Astrocyte of the spinal cord (primary cell): ENCODE measurements at regions not wholly inside any gene's neighbourhood (a gene's known extent, or its start where the extent isn't known, plus 50 kb on each side); places are given as distances from the start of the nearest gene placed in this dataset.

Experiments used
- DNase-seq: peaks from one replicate; pipeline ENCODE4 v3.0.0; 2011; ENCODE audit warnings: low read depth, low spot score
- H3K4me3 ChIP-seq: 2 replicates; pipeline ENCODE4 v1.5.1; 2011; ENCODE audit warnings: low read depth, mild to moderate bottlenecking, low read length, moderate library complexity
- in situ Hi-C: cut with HindIII; loops from 2 replicates; pipeline ENCODE4 v1.10.0; 2017; ENCODE audit warnings: low sequenced_read_pairs
- TF ChIP-seq, protein P1 (sequence below): IDR thresholded peaks from 2 replicates; pipeline ENCODE4 v1.5.1; 2012; ENCODE audit warnings: low read depth, mild to moderate bottlenecking, low read length, inconsistent platforms

DNA sequence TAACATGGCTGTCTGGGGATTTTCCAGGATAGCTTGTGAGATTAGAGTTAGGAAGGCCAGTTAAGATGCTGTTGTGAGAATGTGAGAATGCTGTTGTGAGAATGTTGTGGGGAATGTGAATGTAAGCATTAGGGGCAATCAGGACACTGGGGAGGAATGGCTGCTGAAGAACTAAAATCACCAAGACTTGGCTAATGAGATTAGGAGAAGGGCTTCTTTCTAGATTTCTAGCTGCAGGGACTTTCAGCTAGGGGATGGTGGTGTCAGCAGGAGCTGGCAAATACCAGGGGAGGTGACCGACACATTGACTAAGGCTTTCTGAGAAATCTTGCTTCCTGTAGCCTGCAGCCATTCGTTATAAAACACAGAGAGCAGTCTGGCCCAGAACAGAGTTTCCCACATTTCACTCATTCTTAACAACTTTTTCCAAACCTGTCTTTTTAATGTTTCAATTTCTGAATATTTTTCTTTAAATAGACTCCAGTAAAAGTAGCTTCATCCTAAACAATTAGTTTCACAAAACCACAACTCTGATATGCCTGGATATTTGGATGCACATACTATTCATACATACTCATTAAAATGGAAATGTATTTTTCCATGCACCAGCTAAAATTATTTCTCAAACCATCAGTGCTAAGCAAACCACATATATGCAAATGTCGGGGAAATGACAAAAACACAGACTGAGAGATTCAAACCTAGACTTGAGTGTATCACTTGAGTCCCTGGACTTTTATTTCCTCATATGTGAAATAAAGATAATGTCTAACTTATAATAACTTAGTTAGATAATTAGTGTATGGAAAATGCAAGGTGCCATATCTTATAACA lies 89.3 kb upstream of the TNC start:
- in situ Hi-C loops = no loop called here
- no peak for DNase-seq
- TF ChIP-seq, protein P1, sequence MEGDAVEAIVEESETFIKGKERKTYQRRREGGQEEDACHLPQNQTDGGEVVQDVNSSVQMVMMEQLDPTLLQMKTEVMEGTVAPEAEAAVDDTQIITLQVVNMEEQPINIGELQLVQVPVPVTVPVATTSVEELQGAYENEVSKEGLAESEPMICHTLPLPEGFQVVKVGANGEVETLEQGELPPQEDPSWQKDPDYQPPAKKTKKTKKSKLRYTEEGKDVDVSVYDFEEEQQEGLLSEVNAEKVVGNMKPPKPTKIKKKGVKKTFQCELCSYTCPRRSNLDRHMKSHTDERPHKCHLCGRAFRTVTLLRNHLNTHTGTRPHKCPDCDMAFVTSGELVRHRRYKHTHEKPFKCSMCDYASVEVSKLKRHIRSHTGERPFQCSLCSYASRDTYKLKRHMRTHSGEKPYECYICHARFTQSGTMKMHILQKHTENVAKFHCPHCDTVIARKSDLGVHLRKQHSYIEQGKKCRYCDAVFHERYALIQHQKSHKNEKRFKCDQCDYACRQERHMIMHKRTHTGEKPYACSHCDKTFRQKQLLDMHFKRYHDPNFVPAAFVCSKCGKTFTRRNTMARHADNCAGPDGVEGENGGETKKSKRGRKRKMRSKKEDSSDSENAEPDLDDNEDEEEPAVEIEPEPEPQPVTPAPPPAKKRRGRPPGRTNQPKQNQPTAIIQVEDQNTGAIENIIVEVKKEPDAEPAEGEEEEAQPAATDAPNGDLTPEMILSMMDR = no peak
- no peak overlapping the region for H3K4me3 ChIP-seq

DNA sequence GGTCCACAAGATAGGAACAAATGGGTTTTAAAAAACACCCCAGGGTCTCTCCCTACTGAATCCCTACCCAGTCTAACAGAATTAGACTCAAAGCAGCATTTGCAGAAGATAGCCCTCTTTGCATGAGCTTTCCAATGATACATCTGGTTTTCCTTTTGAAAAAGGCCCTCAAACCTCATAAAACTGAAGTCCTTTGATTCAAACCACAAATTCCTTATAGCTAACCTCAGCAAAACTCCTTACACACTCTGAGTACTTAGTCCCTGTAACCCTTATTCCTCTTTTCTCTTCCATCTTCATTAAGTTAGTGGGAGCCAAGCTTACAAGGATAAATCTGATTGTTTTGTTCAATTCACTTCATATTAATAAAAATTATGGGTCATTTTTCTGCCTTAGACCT lies 90.5 kb upstream of the TNC start:
- DNase-seq = peak; percentile 81
- in situ Hi-C loops = no loop called here
- TF ChIP-seq, protein P1 = no peak
- no peak overlapping the region for H3K4me3 ChIP-seq

DNA sequence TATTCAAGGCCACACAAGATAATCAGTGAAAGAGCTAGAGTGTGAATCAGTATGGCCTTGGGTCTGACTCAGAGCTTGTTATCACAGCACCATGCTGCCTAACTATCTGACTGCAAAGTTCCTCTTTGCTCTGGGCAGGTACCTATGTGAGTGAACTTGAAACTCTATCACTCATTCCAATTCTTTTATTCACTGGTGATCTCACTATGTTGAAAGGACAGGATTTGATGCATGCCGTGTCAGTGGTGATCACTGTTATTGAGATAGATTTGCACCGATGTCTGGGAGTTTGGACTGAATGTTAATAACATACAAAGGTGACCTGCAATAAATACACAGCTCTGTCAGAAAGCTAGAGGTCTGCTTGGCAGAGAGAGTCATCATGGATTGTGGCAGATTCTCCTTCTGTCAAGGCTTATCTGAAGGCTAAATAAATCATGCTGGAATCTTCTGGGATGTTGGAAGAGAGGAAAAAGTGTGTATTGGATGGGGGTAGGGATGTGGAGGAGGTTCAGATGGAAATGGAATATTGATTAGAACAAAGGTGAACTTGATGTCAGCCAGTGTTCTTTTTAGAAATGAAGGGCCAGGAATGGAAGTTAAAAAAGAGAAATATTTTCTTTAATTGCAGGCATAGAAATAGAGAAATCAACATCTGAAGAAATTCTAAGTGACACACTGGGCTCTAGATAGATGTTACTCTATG lies 91.8 kb upstream of the TNC start:
- H3K4me3 ChIP-seq = no peak overlapping the region
- TF ChIP-seq, protein P1 = no peak
- in situ Hi-C loops = no loop called here
- DNase-seq = peak; percentile 36

DNA sequence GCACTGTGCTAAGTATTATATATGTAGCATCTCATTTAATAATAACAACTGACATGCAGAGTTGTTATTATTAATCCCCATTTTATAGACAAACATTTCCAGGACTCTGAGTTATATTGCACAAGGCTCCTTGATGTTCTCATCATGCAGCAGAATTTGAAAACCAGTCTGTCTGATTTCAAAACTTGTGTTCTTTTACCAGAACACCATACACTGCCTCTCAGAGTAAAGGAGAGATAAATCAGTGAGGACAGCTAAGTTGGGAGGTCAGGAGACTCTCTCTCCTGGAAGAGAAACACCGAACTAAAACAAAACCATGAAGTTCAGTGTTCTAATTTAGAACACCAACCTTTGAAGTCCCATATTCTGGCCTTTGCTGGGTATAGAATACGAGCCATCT lies 92.7 kb upstream of the TNC start:
- no peak overlapping the region for H3K4me3 ChIP-seq
- no peak for DNase-seq
- in situ Hi-C loops = no loop called here
- TF ChIP-seq, protein P1 = no peak

DNA sequence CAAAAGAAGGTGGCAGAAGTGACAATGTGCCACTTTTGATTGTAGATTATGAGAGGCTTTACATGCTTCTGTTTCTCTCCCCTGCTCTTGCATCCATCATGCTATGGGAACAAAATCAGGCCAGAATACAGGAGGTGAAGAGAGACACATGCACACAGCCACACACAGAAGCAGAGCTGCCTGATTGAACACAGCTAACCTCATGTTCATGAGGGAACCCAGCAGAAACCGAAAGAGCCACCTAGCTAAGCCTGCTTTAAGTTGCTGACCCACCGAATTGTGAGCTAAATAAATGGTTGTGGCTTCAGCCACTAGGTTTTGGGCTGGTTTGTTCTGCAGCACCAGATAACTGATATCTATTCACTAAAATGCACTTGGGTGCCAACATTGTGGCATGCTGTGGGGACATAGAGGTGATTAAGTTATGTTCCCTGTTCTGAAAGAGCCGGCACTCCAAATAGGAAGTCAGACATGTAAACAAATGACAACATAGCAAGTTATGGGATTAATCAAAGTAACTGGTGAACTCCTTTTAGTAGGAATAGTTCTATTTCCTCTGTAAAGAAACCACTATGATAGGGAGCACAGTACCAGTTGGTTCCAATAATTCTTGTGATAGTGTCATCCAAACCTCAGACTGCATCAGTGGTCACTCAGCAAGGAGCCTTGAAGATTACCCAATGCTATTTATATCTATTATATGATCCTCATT lies 93.6 kb upstream of the TNC start:
- TF ChIP-seq, protein P1 = no peak
- DNase-seq = peak; percentile 86
- in situ Hi-C loops = no loop called here
- no peak overlapping the region for H3K4me3 ChIP-seq

DNA sequence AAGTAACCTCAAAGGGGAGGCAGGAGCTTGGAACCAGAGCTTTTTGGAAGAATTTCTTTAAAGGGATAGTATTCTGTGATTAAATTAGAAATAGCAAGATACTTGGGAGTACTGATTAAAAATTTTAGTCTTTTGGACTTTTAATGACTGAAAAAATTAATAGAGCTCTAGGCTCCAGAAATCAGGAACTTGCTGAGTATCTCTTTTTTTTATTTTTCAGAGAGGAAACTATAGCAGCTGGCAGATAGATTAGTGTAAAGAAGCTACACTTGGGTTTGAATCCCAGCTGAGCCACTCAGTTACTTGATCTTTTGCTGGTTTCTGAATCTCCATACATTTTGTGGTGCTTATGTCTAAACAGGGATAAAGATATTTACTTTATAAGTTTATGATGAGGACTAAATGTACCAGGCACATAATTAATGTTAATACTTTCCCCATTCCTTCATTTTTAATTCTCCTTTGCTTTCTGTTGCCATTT lies 94.2 kb upstream of the TNC start:
- in situ Hi-C loops = no loop called here
- H3K4me3 ChIP-seq = no peak overlapping the region

More for the DNA sequence above, 94.2 kb upstream of the TNC start:
- no peak for DNase-seq
- TF ChIP-seq, protein P1 = no peak
